Posterior vena cava (tissue), 2 donors: ENCODE measurements at regions not wholly inside any gene's neighbourhood (a gene's known extent, or its start where the extent isn't known, plus 50 kb on each side); places are given as distances from the start of the nearest gene placed in this dataset.

Experiments
- DNase-seq: peaks from one replicate; pipeline ENCODE4 v3.0.0-alpha.2; 2020; ENCODE audit warnings: low spot score
- intact Hi-C, 2 donors: fragments of 100-400 bp; cut with DNase I; formaldehyde crosslinking; loops; one replicate each; pipeline versions ENCODE4 v1.14.1 to v1.14.2; 2022 to 2023
- donor health status: DM: yes; HTN: yes; CAD: no.
- donor health status: DM: yes; HTN: yes; CAD: no.

GRCh38 chr4:24703298-24703697, 92.1 kb upstream of the SOD3 start:
- intact Hi-C loops = no loop called here
- DNase-seq = no peak

GRCh38 chr4:24704149-24704548, 91.2 kb upstream of the SOD3 start:
- DNase-seq = no peak
- intact Hi-C loops = no loop called here

- DNase-seq = no peak
- intact Hi-C loops = no loop called here
Measured at GRCh38 chr4:24705016-24705753, 90.2 kb upstream of the SOD3 start.

GRCh38 chr4:24713604-24714003, 81.8 kb upstream of the SOD3 start:
- intact Hi-C loops = no loop called here
- DNase-seq = no peak

GRCh38 chr4:24719615-24720014, 75.8 kb upstream of the SOD3 start:
- no peak for DNase-seq
- intact Hi-C loops = no loop called here

DNA sequence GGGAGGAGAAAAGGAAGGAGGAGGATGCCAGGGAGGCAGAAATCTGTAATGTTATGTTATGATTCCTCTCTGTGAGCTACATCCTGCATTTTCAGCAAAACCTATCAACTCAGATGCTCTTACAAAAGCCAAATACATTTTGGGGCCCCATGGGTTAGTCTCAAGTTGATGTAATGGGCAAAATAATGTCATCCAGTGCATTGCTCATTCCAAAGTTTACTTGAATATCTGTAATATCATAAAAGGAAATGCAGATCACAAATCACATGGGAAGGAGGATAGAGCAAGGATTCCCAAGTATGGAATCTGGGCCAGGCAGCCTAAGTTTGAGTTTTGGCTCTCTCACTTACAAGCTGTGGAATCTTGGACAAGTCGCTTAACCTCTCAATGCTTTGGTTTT, 74.9 kb upstream of the SOD3 start:
- intact Hi-C loops = no loop called here
- DNase-seq = no peak

DNA sequence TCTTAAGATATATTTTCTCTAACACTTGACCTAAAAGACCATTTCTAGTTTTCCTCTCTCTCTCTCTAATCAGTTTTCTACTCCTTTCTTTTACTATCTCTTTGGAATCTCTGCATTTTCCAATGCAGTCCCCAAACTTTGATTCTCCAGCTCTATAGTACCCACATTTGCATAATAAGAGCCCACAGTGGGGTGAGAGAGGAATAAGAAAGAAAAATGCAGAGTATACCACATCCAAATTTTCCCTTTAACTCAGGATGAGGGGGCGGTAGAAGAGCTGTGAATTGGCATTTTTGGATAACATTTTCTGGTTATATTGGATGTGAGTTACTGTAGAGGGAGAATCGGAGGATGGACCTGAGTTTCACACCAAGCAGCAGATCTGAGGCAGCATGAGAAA, 74.4 kb upstream of the SOD3 start:
- intact Hi-C loops = no loop called here
- no peak for DNase-seq

DNA sequence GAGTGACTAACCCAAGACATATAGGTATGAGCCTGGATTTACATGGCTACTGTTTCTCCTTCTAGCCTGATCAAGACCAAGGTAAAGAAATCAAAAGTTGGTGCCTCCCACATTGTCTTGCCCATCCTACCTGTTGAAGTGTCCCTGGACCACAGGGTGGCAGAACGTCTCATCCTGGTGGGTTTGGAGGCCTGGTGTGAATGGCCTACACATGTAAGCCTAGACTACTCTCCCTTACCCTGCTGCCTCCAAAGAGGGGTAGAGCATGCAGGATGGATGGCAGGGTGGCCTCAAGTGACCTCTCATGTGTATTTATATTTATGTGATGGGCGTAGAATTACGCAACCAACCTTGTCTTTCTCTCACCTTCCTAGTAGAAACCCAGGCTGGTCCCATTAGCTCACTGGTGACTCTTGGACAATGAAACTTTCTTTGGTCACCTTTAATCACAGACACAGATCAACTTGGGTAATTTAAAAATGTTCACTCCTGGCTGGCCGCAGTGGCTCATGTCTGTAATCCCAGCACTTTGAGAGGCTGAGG, 73.3 kb upstream of the SOD3 start:
- intact Hi-C loops = no loop called here
- DNase-seq = no peak

DNA sequence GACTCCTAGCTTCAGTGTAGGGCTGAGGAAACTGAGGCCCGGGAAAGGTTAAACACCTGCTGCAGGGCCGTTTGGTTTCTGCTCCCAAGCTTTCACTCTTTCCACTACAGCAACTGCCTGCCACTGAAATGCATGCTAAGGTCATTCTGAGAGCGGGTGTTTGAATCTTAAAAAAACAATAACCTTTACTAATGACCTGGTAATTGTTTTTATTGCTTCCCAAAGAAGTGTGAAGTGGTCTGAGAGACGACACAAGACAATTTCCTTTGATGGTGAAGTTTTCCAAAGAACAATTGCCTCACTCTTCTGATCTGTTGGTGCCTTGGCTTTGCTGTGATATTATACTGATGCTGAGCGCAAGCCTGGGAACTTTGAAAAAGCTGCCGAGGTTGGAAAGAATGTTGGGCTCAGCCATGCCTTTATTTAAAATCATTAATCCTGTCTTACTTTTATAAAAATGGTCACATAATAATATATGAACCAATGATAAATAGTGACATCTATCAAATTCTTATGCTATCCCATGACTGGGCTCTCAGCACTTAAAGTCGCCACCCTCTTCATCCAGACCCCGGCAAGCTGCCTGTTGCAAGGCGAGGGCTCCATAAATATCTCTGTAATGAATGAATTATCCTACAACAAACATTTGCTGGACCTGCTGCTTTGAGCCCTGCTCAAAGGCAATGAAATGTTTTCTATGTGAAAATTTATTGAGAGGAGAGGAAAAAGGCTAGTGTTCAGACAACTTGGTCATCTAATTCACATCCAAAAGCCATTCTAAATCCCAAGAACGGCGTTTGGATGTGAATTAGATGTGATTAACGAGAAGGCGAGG, 67.8 kb upstream of the SOD3 start:
- DNase-seq = no peak
- intact Hi-C loops = no loop called here

GRCh38 chr4:24729119-24729730, 66.1 kb upstream of the SOD3 start:
- no peak for DNase-seq
- intact Hi-C loops = no loop called here

GRCh38 chr4:24730256-24731001, 64.9 kb upstream of the SOD3 start:
- intact Hi-C loops = no loop called here
- peak; percentile 95 for DNase-seq

GRCh38 chr4:24731448-24731847, 63.9 kb upstream of the SOD3 start:
- intact Hi-C loops = no loop called here
- no peak for DNase-seq

DNA sequence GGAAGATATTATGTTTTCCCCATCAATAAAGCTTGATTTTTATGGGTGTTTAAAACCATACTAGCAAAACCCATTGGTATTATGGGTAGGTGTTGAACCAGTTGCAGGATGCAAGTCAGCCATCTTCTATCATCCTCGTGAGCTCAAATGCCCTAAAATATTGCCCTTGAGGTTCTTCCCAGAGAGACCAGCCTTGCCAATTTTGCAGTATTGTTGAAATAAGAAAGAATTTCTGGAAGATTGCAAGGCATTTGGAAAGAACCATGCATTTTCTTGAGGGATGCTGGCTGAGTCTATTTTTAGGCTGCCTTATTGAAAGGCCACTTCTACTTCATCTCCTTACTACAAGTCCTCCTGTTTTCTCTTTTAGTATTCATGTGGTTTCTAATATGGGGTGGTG, 60.9 kb upstream of the SOD3 start:
- no peak for DNase-seq
- intact Hi-C loops = no loop called here

GRCh38 chr4:24736066-24736465, 59.3 kb upstream of the SOD3 start:
- intact Hi-C loops = loop anchor here in 1 of 2 donors (5.0 kb wide), 1 partner anchor 56 kb away; no protein-coding TSS in a partner anchor
- no peak for DNase-seq

- no peak for DNase-seq
- intact Hi-C loops = no loop called here
Measured at GRCh38 chr4:24741910-24742309, 53.5 kb upstream of the SOD3 start.

GRCh38 chr4:24742335-24742734, 53.0 kb upstream of the SOD3 start:
- intact Hi-C loops = no loop called here
- no peak for DNase-seq

- intact Hi-C loops = no loop called here
Measured at GRCh38 chr4:24742773-24743172, 52.6 kb upstream of the SOD3 start.

DNA sequence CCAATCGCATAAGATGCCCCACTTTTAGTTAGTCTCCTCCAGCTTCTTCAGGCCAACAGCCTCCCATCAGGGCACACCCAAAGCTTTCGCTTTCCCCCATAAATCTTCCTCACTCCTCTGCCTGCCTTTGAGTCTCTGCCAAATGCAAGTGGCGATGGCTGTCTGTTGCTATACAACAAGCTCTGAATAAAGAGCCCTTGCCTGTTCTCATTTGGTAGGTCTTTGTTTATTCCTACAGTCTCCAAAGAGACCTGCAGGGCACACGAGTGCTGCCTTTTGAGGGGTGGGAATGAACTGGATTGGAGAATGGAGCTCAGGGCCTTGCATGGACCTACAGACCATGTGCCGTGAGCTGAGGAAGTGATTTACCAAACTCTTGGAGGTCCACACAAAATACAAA, 52.2 kb upstream of the SOD3 start:
- no peak for DNase-seq

More at GRCh38 chr4:24742773-24743172, 52.6 kb upstream of the SOD3 start:
- no peak for DNase-seq

DNA sequence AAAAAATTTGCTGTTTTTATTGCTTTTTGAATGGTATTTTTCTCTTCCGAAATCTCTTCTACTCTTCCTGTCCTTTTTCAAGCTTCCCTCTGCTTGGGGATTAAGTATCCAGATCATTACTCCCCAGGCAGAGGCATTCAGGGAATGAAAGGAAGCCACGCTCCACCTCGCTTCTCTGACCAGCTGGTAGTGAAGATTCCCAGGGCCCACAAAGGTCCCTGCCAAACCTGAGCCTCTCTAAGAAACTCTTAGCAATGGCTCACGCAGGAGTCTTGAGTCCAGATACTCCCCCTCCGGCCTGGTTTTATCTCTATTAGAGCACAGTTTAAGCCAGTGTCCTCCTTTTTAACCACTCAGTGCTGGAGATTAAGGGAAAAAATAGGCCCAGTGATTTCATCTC, 51.4 kb upstream of the SOD3 start:
- DNase-seq = no peak
- intact Hi-C loops = no loop called here

More for the DNA sequence above, 52.2 kb upstream of the SOD3 start:
- intact Hi-C loops = no loop called here
